IMR-90 (cell line): ENCODE measurements at regions not wholly inside any gene's neighbourhood (a gene's known extent, or its start where the extent isn't known, plus 50 kb on each side); places are given as distances from the start of the nearest gene placed in this dataset.

Source experiments
- ATAC-seq: fragments of 200-7000 bp; cut with Tn5 transposase; 2 replicates; pipeline ENCODE4 v1.9.1; 2020; ENCODE audit warnings: low read depth, mild to moderate bottlenecking, moderate library complexity
- BruUV-seq: library from RNA; stranded (reverse); fragments of 400-500 nt; replicated peaks from 2 replicates; lab custom pipeline; 2021; lab: Mats Ljungman, UMichigan
- CTCF ChIA-PET: fragments of 300-600 bp; formaldehyde crosslinking; extraction: SDS; loops from one replicate; lab custom pipeline; 2021; ENCODE audit warnings: antibody characterized with exemption; lab: Yijun Ruan, JAX
- POLR2A ChIA-PET: fragments of 300-600 bp; sonication (Branson Sonifier 250); formaldehyde crosslinking; loops from one replicate; lab custom pipeline; 2022; ENCODE audit warnings: antibody characterized with exemption; ENCODE audit not compliant: unreplicated experiment; lab: Charles Lee
- DNase-seq: peaks from one replicate; pipeline ENCODE4 v3.0.0; 2013
- H2AFZ ChIP-seq: replicated peaks from 2 replicates; pipeline ENCODE3; 2013; ENCODE audit warnings: low read length, mild to moderate bottlenecking; ENCODE audit not compliant: poor library complexity
- H2AK5ac ChIP-seq: 2 replicates; pipeline ENCODE4 v1.6.1; 2013; ENCODE audit warnings: low read depth, low read length, inconsistent platforms
- H2AK9ac ChIP-seq: replicated peaks from 2 replicates; pipeline ENCODE3; 2013; ENCODE audit warnings: mild to moderate bottlenecking, low read depth, low read length, moderate library complexity; ENCODE audit not compliant: poor library complexity
- H2BK120ac ChIP-seq: 2 replicates; pipeline ENCODE4 v1.6.1; 2013; ENCODE audit warnings: low read depth, low read length, inconsistent platforms
- H2BK15ac ChIP-seq: 3 replicates; pipeline ENCODE4 v1.6.1; 2013; ENCODE audit warnings: low read depth, low read length, inconsistent platforms
- H2BK20ac ChIP-seq: 2 replicates; pipeline ENCODE4 v1.6.1; 2013; ENCODE audit warnings: low read depth, mild to moderate bottlenecking, inconsistent platforms, low read length, moderate library complexity
- H2BK5ac ChIP-seq: 2 replicates; pipeline ENCODE4 v1.6.1; 2013; ENCODE audit warnings: mild to moderate bottlenecking, low read depth, low read length, inconsistent platforms; ENCODE audit not compliant: poor library complexity, severe bottlenecking
- H3K14ac ChIP-seq: replicated peaks from 2 replicates; pipeline ENCODE4 v1.6.1; 2013; ENCODE audit warnings: low read depth, low read length, inconsistent platforms
- H3K18ac ChIP-seq: 2 replicates; pipeline ENCODE4 v1.6.1; 2013; ENCODE audit warnings: low read depth, low read length, control low read depth
- H3K23ac ChIP-seq: 2 replicates; pipeline ENCODE4 v1.6.1; 2013; ENCODE audit warnings: low read depth, low read length, inconsistent platforms
- H3K27ac ChIP-seq: 2 replicates; pipeline ENCODE4 v1.5.1; 2013; ENCODE audit warnings: mild to moderate bottlenecking, control low read depth, low read length; ENCODE audit not compliant: insufficient read depth
- H3K27me3 ChIP-seq: 2 replicates; pipeline ENCODE4 v1.6.1; 2013; ENCODE audit warnings: low read length; ENCODE audit not compliant: control insufficient read depth, insufficient read depth
- H3K36me3 ChIP-seq: 2 replicates; pipeline ENCODE4 v1.6.1; 2013; ENCODE audit warnings: low read length, mixed read lengths; ENCODE audit not compliant: control insufficient read depth, insufficient read depth
- H3K4ac ChIP-seq: 2 replicates; pipeline ENCODE4 v1.6.1; 2013; ENCODE audit warnings: low read depth, low read length, inconsistent platforms
- H3K4me1 ChIP-seq: 2 replicates; pipeline ENCODE4 v1.6.1; 2013; ENCODE audit warnings: low read length, mixed read lengths; ENCODE audit not compliant: control insufficient read depth, insufficient read depth
- H3K4me2 ChIP-seq: 2 replicates; pipeline ENCODE4 v1.6.1; 2013; ENCODE audit warnings: low read depth, mild to moderate bottlenecking, control low read depth, low read length, moderate library complexity
- H3K4me3 ChIP-seq: 2 replicates; pipeline ENCODE4 v1.5.1; 2013; ENCODE audit warnings: low read depth, mild to moderate bottlenecking, control low read depth, low read length, moderate library complexity; ENCODE audit not compliant: insufficient read depth
- H3K56ac ChIP-seq: 2 replicates; pipeline ENCODE4 v1.6.1; 2013; ENCODE audit warnings: low read length, inconsistent platforms; ENCODE audit not compliant: insufficient read depth; ENCODE audit errors: extremely low read depth
- H3K79me1 ChIP-seq, 2 experiments: 2 replicates each; pipeline ENCODE4 v1.6.1; 2013; ENCODE audit warnings: low read length in 2 of 2, inconsistent platforms in 1 of 2, low read depth in 1 of 2
- H3K9ac ChIP-seq: 2 replicates; pipeline ENCODE4 v1.6.1; 2013; ENCODE audit warnings: low read depth, low read length, control low read depth
- H3K9me1 ChIP-seq: 2 replicates; pipeline ENCODE4 v1.6.1; 2013; ENCODE audit warnings: low read length, inconsistent platforms; ENCODE audit not compliant: insufficient read depth
- H3K9me3 ChIP-seq: 2 replicates; pipeline ENCODE4 v1.6.1; 2013; ENCODE audit warnings: low read length; ENCODE audit not compliant: control insufficient read depth, insufficient read depth
- H4K20me1 ChIP-seq: 2 replicates; pipeline ENCODE4 v1.6.1; 2013; ENCODE audit warnings: low read length, inconsistent platforms; ENCODE audit not compliant: insufficient read depth
- H4K5ac ChIP-seq: 2 replicates; pipeline ENCODE4 v1.6.1; 2013; ENCODE audit warnings: mild to moderate bottlenecking, low read depth, low read length, control low read depth
- H4K8ac ChIP-seq, 2 experiments: 2 replicates each; pipeline ENCODE4 v1.6.1; 2013; ENCODE audit warnings: low read depth in 2 of 2, low read length in 2 of 2, control low read depth in 1 of 2, inconsistent platforms in 1 of 2
- H4K91ac ChIP-seq: 2 replicates; pipeline ENCODE4 v1.6.1; 2013; ENCODE audit warnings: low read depth, low read length, inconsistent platforms; ENCODE audit not compliant: insufficient read depth
- BHLHE40 ChIP-seq: fragments of 150-350 bp; IDR thresholded peaks from 2 replicates; pipeline ENCODE4 v1.6.1; 2016; ENCODE audit warnings: mild to moderate bottlenecking, low read depth, low read length
- FOS ChIP-seq: fragments of 150-350 bp; IDR thresholded peaks from 2 replicates; pipeline ENCODE4 v1.6.1; 2016; ENCODE audit warnings: low read depth, low read length
- RCOR1 ChIP-seq: IDR thresholded peaks from 2 replicates; pipeline ENCODE4 v1.6.1; 2012; ENCODE audit warnings: mild to moderate bottlenecking, low read length, improper control_type of control experiment; ENCODE audit not compliant: insufficient replicate concordance
- WGBS, 2 experiments: methylation state at CpG; one replicate each; pipeline versions ENCODE4 v1.1.5 to v1.1.7; 2013; ENCODE audit warnings: missing lambda C conversion rate in 2 of 2; ENCODE audit not compliant: insufficient read length in 1 of 2; ENCODE audit errors: extremely low coverage in 2 of 2; 5-methylcytosine and 5-hydroxymethylcytosine counted together
- dilution Hi-C: fragments of 300-500 bp; cut with HindIII; formaldehyde crosslinking; loops from one replicate; pipeline ENCODE4 v1.14.3; 2018; ENCODE audit warnings: low sequenced_read_pairs; ENCODE audit not compliant: unreplicated experiment
- in situ Hi-C: fragments of 300-500 bp; cut with MboI; formaldehyde crosslinking; loops from 3 replicates; pipeline ENCODE4 v1.14.3; 2019; ENCODE audit warnings: low sequenced_read_pairs, inconsistent platforms, mixed read lengths
- intact Hi-C: fragments of 100-400 bp; cut with micrococcal nuclease; formaldehyde crosslinking; loops from 2 replicates; pipeline ENCODE4 v1.10.0; 2022

DNA sequence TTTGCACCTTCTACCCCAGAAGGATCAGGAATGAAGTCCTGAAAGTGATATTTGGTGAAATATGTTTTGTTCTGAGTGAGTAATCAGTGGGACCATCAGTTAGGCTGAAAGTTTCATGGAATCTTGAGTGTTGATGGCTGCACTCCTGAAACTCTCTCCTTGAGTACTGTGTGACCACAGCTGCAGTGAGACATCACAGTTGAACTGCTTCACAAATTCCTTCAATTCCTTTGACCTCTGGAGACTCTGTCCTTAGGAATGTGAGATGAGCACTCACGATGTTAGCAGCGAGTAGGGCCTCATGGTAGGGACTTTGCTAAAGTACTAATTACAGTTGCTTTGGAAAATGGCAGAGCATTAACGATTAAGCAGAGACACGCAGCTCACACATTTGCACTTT, 142.9 kb upstream of the SLC4A4 start:
- TF ChIP-seq BHLHE40 (peak; percentile 41; the same call in 1 of the 2 replicates), FOS (peak; percentile 26; the same call in 1 of the 2 replicates), RCOR1 (no peak)
- peak overlapping the region; percentile 47 for H2AFZ ChIP-seq
- H4K8ac ChIP-seq, result peak overlapping the region in 1 of 2 experiments; percentile 50; a peak in 2 of 4 replicates
- H2BK20ac ChIP-seq, result peak overlapping the region; percentile 65
- H3K79me1 ChIP-seq, result peaks cover 13 to 51% of the 10 kb centered on the region in 2 experiments
- H3K4me1 ChIP-seq, result peaks cover 10% of the 10 kb centered on the region
- H2BK5ac ChIP-seq, result peak overlapping the region; percentile 76
- H4K5ac ChIP-seq, result no peak overlapping the region; the same call in 1 of the 2 replicates
- peak overlapping the region; percentile 36; the same call in 1 of the 2 replicates for H3K18ac ChIP-seq
- CTCF ChIA-PET, result interaction anchor here (2.2 kb wide), 1 partner anchor 34 kb away, joined by 10 read pairs; no protein-coding TSS in a partner anchor
- no peak overlapping the region; the same call in 1 of the 2 replicates for H3K9ac ChIP-seq
- peak overlapping the region; percentile 55; the same call in 1 of the 2 replicates for H3K27ac ChIP-seq
- ATAC-seq (peak; percentile 94), DNase-seq (peak; percentile 87)
- peak overlapping the region; percentile 32 for H3K56ac ChIP-seq
- H3K9me1 ChIP-seq, result peaks cover 4% of the 10 kb centered on the region
- no peaks in the 10 kb centered on the region for H3K27me3 ChIP-seq
- no TSS peak for BruUV-seq
- no peak overlapping the region; the same call in 1 of the 2 replicates for H3K23ac ChIP-seq
- WGBS, 2 experiments, result 0% methylated on average over 2 of the region's 4 CpGs; no CpG with 5 or more reads in 1 of the 2 experiments
- H2AK9ac ChIP-seq, result no peak overlapping the region
- peak overlapping the region; percentile 68 for H3K4me2 ChIP-seq
- H3K4ac ChIP-seq, result peak overlapping the region; percentile 39
- peak overlapping the region; percentile 39; the same call in 1 of the 3 replicates for H2BK15ac ChIP-seq
- intact Hi-C loops, result no loop called here
- peak overlapping the region; percentile 16 for H2AK5ac ChIP-seq
- H4K91ac ChIP-seq, result peak overlapping the region; percentile 49; the same call in 1 of the 2 replicates
- dilution Hi-C loops, result no loop called here
- no peaks in the 10 kb centered on the region; the same call in 1 of the 2 replicates for H3K36me3 ChIP-seq
- in situ Hi-C loops, result no loop called here
- H4K20me1 ChIP-seq, result peaks cover 6% of the 10 kb centered on the region
- no peak overlapping the region for H3K4me3 ChIP-seq
- H3K14ac ChIP-seq, result peak overlapping the region; percentile 16
- H3K9me3 ChIP-seq, result no peaks in the 10 kb centered on the region
- POLR2A ChIA-PET, result interaction anchor here (0.6 kb wide), 2 partner anchors 64 to 370 kb away, joined by 3 to 9 read pairs; no protein-coding TSS in a partner anchor
- H2BK120ac ChIP-seq, result peak overlapping the region; percentile 60
